ENCODE measurements at regions not wholly inside any gene's neighbourhood (a gene's known extent, or its start where the extent isn't known, plus 50 kb on each side); places are given as distances from the start of the nearest gene placed in this dataset.

DNA sequence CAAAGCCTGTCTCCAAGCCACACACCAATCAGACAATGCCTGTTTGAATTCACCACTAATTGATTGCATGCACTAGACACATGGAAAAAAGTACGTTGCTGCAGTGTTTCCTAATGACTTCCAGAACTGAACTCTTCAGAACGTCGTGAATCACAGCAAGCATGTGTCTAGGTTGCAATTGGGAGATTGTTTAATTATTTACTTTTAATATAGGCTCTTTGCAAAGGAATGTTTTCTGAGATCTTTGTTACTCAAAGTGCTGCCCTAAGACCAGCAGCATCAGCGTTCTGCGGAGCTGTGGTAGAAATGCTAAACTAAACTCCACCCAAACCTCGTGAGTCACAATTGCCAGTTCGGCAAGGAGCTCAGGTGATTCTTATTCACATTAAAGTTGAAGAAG, 52.7 kb upstream of the CCDC68 start:
- TF ChIP-seq, protein P1, sequence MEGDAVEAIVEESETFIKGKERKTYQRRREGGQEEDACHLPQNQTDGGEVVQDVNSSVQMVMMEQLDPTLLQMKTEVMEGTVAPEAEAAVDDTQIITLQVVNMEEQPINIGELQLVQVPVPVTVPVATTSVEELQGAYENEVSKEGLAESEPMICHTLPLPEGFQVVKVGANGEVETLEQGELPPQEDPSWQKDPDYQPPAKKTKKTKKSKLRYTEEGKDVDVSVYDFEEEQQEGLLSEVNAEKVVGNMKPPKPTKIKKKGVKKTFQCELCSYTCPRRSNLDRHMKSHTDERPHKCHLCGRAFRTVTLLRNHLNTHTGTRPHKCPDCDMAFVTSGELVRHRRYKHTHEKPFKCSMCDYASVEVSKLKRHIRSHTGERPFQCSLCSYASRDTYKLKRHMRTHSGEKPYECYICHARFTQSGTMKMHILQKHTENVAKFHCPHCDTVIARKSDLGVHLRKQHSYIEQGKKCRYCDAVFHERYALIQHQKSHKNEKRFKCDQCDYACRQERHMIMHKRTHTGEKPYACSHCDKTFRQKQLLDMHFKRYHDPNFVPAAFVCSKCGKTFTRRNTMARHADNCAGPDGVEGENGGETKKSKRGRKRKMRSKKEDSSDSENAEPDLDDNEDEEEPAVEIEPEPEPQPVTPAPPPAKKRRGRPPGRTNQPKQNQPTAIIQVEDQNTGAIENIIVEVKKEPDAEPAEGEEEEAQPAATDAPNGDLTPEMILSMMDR (IDR thresholded peaks at IDR 0.05; ENCODE audit: poor library complexity, severe bottlenecking): no peak
- TF ChIP-seq POLR2AphosphoS5 (IDR thresholded peaks at IDR 0.05): no peak
- TF ChIP-seq SMC3 (conservative IDR thresholded peaks at IDR 0.05; ENCODE audit: poor library complexity): no peak
